HepG2 (cell line): ENCODE measurements at regions not wholly inside any gene's neighbourhood (a gene's known extent, or its start where the extent isn't known, plus 50 kb on each side); places are given as distances from the start of the nearest gene placed in this dataset.

Source experiments
- ATAC-seq: fragments of 200-7000 bp; cut with Tn5 transposase; 3 replicates; pipeline ENCODE4 v1.9.1; 2020; ENCODE audit warnings: mild to moderate bottlenecking, moderate library complexity
- BruUV-seq: library from RNA; stranded (reverse); fragments of 400-500 nt; replicated peaks from 2 replicates; lab custom pipeline; 2021; lab: Mats Ljungman, UMichigan
- CTCF ChIA-PET: fragments of 300-600 bp; formaldehyde crosslinking; extraction: SDS; loops from one replicate; lab custom pipeline; 2021; ENCODE audit warnings: low total read pairs, inconsistent platforms, low intra/inter-chr PET ratio; lab: Yijun Ruan, JAX
- POLR2A ChIA-PET: fragments of 350-600 bp; sonication (Branson Sonifier 250); formaldehyde crosslinking; loops from one replicate; lab custom pipeline; 2020; ENCODE audit warnings: antibody characterized with exemption, inconsistent platforms; lab: Yijun Ruan, JAX
- DNase-seq: peaks from one replicate; pipeline ENCODE4 v3.0.0-alpha.2; 2015; ENCODE audit warnings: low spot score
- FAIRE-seq: peaks from 3 replicates; lab custom pipeline; 2011; peaks lifted over from hg19 to GRCh38; lab: Jason Lieb, UNC
- H2AFZ ChIP-seq: one replicate; pipeline ENCODE4 v1.6.1; 2011; ENCODE audit warnings: low read length, inconsistent platforms
- H3K27ac ChIP-seq: fragments of 300-600 bp; 3 replicates; pipeline ENCODE4 v1.8.0; 2011; ENCODE audit warnings: mixed run types, mild to moderate bottlenecking, mixed read lengths, low read length, inconsistent platforms; ENCODE audit not compliant: insufficient read depth; ENCODE audit errors: extremely low read length
- H3K27me3 ChIP-seq, 2 experiments: fragments of 200-600 bp in 1 of 2; 2 replicates in 1 of 2; 3 replicates in 1 of 2; pipeline versions ENCODE4 v1.6.0 to v1.8.0; 2011; ENCODE audit warnings: low read length in 2 of 2, mild to moderate bottlenecking in 2 of 2, moderate library complexity in 2 of 2, inconsistent platforms in 1 of 2; ENCODE audit not compliant: insufficient read depth in 2 of 2, control insufficient read depth in 1 of 2
- H3K36me3 ChIP-seq, 2 experiments: fragments of 200-600 bp in 1 of 2; replicated peaks in 1 of 2; 2 replicates in 1 of 2; 3 replicates in 1 of 2; pipeline versions ENCODE4 v1.5.1 to v1.8.0; 2011; ENCODE audit warnings: low read length in 2 of 2, inconsistent platforms in 1 of 2; ENCODE audit not compliant: insufficient read depth in 2 of 2, control insufficient read depth in 1 of 2
- H3K4me1 ChIP-seq: 2 replicates; pipeline ENCODE4 v1.5.1; 2012; ENCODE audit warnings: low read length, inconsistent platforms; ENCODE audit not compliant: insufficient read depth
- H3K4me2 ChIP-seq: 2 replicates; pipeline ENCODE4 v1.6.0; 2011; ENCODE audit warnings: low read depth, low read length, inconsistent platforms
- H3K4me3 ChIP-seq, 3 experiments: fragments of 200-600 bp in 1 of 3; sonication (generic), shearing (Covaris generic) in 1 of 3; replicated peaks in 1 of 3; 2 replicates each; pipeline ENCODE4 v1.5.1; 2011 to 2016; ENCODE audit warnings: low read length in 3 of 3, inconsistent platforms in 2 of 3, low read depth in 2 of 3, mild to moderate bottlenecking in 2 of 3, control low read depth in 1 of 3, mixed read lengths in 1 of 3; ENCODE audit not compliant: insufficient read depth in 1 of 3
- H3K79me2 ChIP-seq: one replicate; pipeline ENCODE4 v1.6.1; 2011; ENCODE audit warnings: low read length, inconsistent platforms; ENCODE audit not compliant: insufficient read depth
- H3K9ac ChIP-seq: 2 replicates; pipeline ENCODE4 v1.6.0; 2011; ENCODE audit warnings: mild to moderate bottlenecking, low read depth, low read length, inconsistent platforms; ENCODE audit not compliant: insufficient read depth
- H3K9me3 ChIP-seq: 2 replicates; pipeline ENCODE4 v1.5.1; 2012; ENCODE audit warnings: mild to moderate bottlenecking, low read length
- H4K20me1 ChIP-seq: 2 replicates; pipeline ENCODE4 v1.6.0; 2011; ENCODE audit warnings: inconsistent platforms, mild to moderate bottlenecking, low read length, moderate library complexity; ENCODE audit not compliant: insufficient read depth
- ATF7 ChIP-seq, 2 experiments: fragments of 450-650 bp in 1 of 2; sonication (generic) in 1 of 2; formaldehyde crosslinking in 1 of 2; IDR thresholded peaks; 2 replicates each; pipeline versions ENCODE4 v1.4.0 to v1.6.1; 2016 to 2020; ENCODE audit warnings: antibody characterized with exemption in 1 of 2, mild to moderate bottlenecking in 1 of 2, missing genetic modification reagents in 1 of 2
- CREM ChIP-seq, 2 experiments: sonication (generic) in 1 of 2; formaldehyde crosslinking in 1 of 2; IDR thresholded peaks; 2 replicates each; pipeline versions ENCODE4 v1.4.0 to v1.6.1; 2016 to 2020; ENCODE audit warnings: antibody characterized with exemption in 1 of 2, mild to moderate bottlenecking in 1 of 2, missing genetic modification reagents in 1 of 2
- NFIB ChIP-seq: sonication (generic); formaldehyde crosslinking; IDR thresholded peaks from 2 replicates; pipeline ENCODE4 v1.9.0; 2021; ENCODE audit warnings: missing genetic modification reagents, mild to moderate bottlenecking, borderline replicate concordance
- TEAD2 ChIP-seq: sonication (generic); formaldehyde crosslinking; IDR thresholded peaks from 2 replicates; pipeline ENCODE4 v1.9.0; 2021; ENCODE audit warnings: missing genetic modification reagents
- ZMAT3 ChIP-seq: sonication (generic); formaldehyde crosslinking; conservative IDR thresholded peaks from 2 replicates; pipeline ENCODE4 v1.7.0; 2021; ENCODE audit warnings: missing genetic modification reagents
- ZNF678 ChIP-seq: sonication (generic); formaldehyde crosslinking; IDR thresholded peaks from 2 replicates; pipeline ENCODE4 v1.4.0; 2020; ENCODE audit warnings: mild to moderate bottlenecking, missing genetic modification reagents
- WGBS: methylation state at CpG from one replicate; pipeline ENCODE4 v1.1.6; 2017; ENCODE audit warnings: low lambda C conversion rate; 5-methylcytosine and 5-hydroxymethylcytosine counted together
- in situ Hi-C: cut with HindIII; loops from 2 replicates; pipeline ENCODE4 v1.10.0; 2017; ENCODE audit warnings: low pct_unique_long_range_greater_than_20kb; ENCODE audit not compliant: extremely low pct_ligation_motif_present
- intact Hi-C: fragments of 100-400 bp; cut with micrococcal nuclease; formaldehyde crosslinking; loops from one replicate; pipeline ENCODE4 v1.10.0; 2022; ENCODE audit not compliant: unreplicated experiment
- TF ChIP-seq, protein P1 (sequence below): IDR thresholded peaks from 2 replicates; pipeline ENCODE4 v1.6.1; 2016; ENCODE audit warnings: missing biosample characterization, missing genetic modification reagents, low read depth
- TF ChIP-seq, protein P2 (sequence below): sonication (generic); formaldehyde crosslinking; IDR thresholded peaks from 2 replicates; pipeline ENCODE4 v1.4.0; 2020; ENCODE audit warnings: missing genetic modification reagents, borderline replicate concordance

- Histone ChIP-seq H3K9ac (no peak overlapping the region), H3K4me1 (peaks cover 15% of the 10 kb centered on the region), H3K4me3 (no peak overlapping the region), H3K4me2 (no peak overlapping the region), H3K79me2 (no peaks in the 10 kb centered on the region), H3K36me3 (no peaks in the 10 kb centered on the region), H3K27me3 (no peaks in the 10 kb centered on the region), H4K20me1 (no peaks in the 10 kb centered on the region), H3K9me3 (no peaks in the 10 kb centered on the region), H2AFZ (no peak overlapping the region), H3K27ac (no peak overlapping the region)
- BruUV-seq, result no TSS peak
- intact Hi-C loops, result no loop called here
- ChIA-PET POLR2A (no interaction called here), CTCF (no interaction called here)
- DNase-seq (no peak), ATAC-seq (no peak), FAIRE-seq (no peak)
- in situ Hi-C loops, result no loop called here
- TF ChIP-seq ATF7 (IDR thresholded peaks at IDR 0.05) (no peak), ATF7 (CRISPR knock-in tag; IDR thresholded peaks at IDR 0.05) (no peak), TEAD2 (CRISPR knock-in tag) (no peak), NFIB (CRISPR knock-in tag) (no peak), ZNF678 (no peak), ZMAT3 (no peak), CREM (IDR thresholded peaks at IDR 0.05) (no peak), CREM (CRISPR knock-in tag; IDR thresholded peaks at IDR 0.05) (no peak)
- TF ChIP-seq, protein P1, sequence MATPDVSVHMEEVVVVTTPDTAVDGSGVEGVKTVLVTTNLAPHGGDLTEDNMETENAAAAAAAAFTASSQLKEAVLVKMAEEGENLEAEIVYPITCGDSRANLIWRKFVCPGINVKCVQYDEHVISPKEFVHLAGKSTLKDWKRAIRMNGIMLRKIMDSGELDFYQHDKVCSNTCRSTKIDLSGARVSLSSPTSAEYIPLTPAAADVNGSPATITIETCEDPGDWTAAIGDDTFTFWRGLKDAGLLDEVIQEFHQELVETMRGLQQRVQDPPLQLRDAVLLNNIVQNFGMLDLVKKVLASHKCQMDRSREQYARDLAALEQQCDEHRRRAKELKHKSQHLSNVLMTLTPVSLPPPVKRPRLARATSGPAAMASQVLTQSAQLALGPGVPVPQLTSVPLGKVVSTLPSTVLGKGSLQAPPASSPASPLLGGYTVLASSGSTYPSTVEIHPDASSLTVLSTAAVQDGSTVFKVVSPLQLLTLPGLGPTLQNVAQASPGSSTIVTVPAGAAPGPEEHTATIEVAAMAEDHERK, result no peak
- TF ChIP-seq, protein P2, sequence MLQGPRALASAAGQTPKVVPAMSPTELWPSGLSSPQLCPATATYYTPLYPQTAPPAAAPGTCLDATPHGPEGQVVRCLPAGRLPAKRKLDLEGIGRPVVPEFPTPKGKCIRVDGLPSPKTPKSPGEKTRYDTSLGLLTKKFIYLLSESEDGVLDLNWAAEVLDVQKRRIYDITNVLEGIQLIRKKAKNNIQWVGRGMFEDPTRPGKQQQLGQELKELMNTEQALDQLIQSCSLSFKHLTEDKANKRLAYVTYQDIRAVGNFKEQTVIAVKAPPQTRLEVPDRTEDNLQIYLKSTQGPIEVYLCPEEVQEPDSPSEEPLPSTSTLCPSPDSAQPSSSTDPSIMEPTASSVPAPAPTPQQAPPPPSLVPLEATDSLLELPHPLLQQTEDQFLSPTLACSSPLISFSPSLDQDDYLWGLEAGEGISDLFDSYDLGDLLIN (CRISPR knock-in tag), result no peak
- 17% methylated on average over 6 of the region's 7 CpGs for WGBS
Measured at GRCh38 chr4:100826808-100827548, 309.2 kb upstream of the EMCN start.
